ENCODE measurements at regions not wholly inside any gene's neighbourhood (a gene's known extent, or its start where the extent isn't known, plus 50 kb on each side); places are given as distances from the start of the nearest gene placed in this dataset.
"Not testable (repeated sequence)": the region's sequence is repeated elsewhere in the genome, so short reads cannot be mapped to it uniquely, and the experiment has no call there.

GRCh38 chr18:52220062-52220591 lies 119.9 kb upstream of the DCC start:
- no peak for DNase-seq

GRCh38 chr18:52222211-52222610 lies 117.8 kb upstream of the DCC start:
- DNase-seq: no peak

- DNase-seq: no peak
Measured at GRCh38 chr18:52227536-52227935, 112.5 kb upstream of the DCC start.

- no peak for DNase-seq
Measured at GRCh38 chr18:52228166-52228565, 111.8 kb upstream of the DCC start.

GRCh38 chr18:52236131-52236530 lies 103.9 kb upstream of the DCC start:
- DNase-seq: no peak

- no peak for DNase-seq
Measured at GRCh38 chr18:52237551-52237950, 102.4 kb upstream of the DCC start.

GRCh38 chr18:52242711-52243110 lies 97.3 kb upstream of the DCC start:
- no peak for DNase-seq

GRCh38 chr18:52244658-52245057 lies 95.3 kb upstream of the DCC start:
- no peak for DNase-seq

- DNase-seq: no peak
Measured at GRCh38 chr18:52254367-52254766, 85.6 kb upstream of the DCC start.

GRCh38 chr18:52257417-52257816 lies 82.6 kb upstream of the DCC start:
- DNase-seq: not testable (repeated sequence)

GRCh38 chr18:52275817-52276216 lies 64.2 kb upstream of the DCC start:
- DNase-seq: no peak

- DNase-seq: no peak
Measured at GRCh38 chr18:52277785-52278184, 62.2 kb upstream of the DCC start.

- DNase-seq: no peak
Measured at GRCh38 chr18:52278191-52278590, 61.8 kb upstream of the DCC start.

GRCh38 chr18:52280702-52281101 lies 59.3 kb upstream of the DCC start:
- DNase-seq: no peak

- DNase-seq: no peak
Measured at GRCh38 chr18:52283927-52284326, 56.1 kb upstream of the DCC start.

- no peak for DNase-seq
Measured at GRCh38 chr18:52286675-52287074, 53.3 kb upstream of the DCC start.

GRCh38 chr18:52287151-52287550 lies 52.8 kb upstream of the DCC start:
- DNase-seq: no peak

- peak in 1 of 2 experiments; percentile 23 for DNase-seq
Measured at GRCh38 chr18:52288403-52289004, 51.5 kb upstream of the DCC start.

GRCh38 chr18:52289392-52289791 lies 50.6 kb upstream of the DCC start:
- DNase-seq: no peak

Measured in NCI-H446 (cell line).